Body of pancreas (tissue), 4 donors: ENCODE measurements at regions not wholly inside any gene's neighbourhood (a gene's known extent, or its start where the extent isn't known, plus 50 kb on each side); places are given as distances from the start of the nearest gene placed in this dataset.

ENCODE experiments used
- ATAC-seq: fragments of 150-250 bp; one replicate; pipeline ENCODE4 v1.9.1; 2016
- DNase-seq, 4 donors: peaks; one replicate each; pipeline ENCODE4 v3.0.0-alpha.2; 2019
- H3K27ac ChIP-seq, 4 donors: fragments of 200-600 bp; sonication (generic); 1 replicate in 3 of 4; 2 replicates in 1 of 4; pipeline versions ENCODE4 v1.5.1 to v1.6.1; 2016 to 2019; ENCODE audit warnings: mild to moderate bottlenecking in 1 of 4, mixed read lengths in 1 of 4, moderate library complexity in 1 of 4
- H3K27me3 ChIP-seq, 2 donors: fragments of 200-600 bp; sonication (generic); one replicate each; pipeline ENCODE4 v1.6.0; 2016; ENCODE audit warnings: mild to moderate bottlenecking in 1 of 2
- H3K36me3 ChIP-seq, 2 donors: fragments of 200-600 bp; sonication (generic); replicated peaks in 1 of 2; 2 replicates each; pipeline ENCODE4 v1.5.1; 2016; ENCODE audit warnings: low read depth in 2 of 2; ENCODE audit not compliant: insufficient read depth in 1 of 2
- H3K4me1 ChIP-seq: fragments of 200-600 bp; sonication (generic); one replicate; pipeline ENCODE4 v1.6.0; 2016
- H3K4me3 ChIP-seq, 2 donors: fragments of 200-600 bp; sonication (generic); 1 replicate in 1 of 2; 2 replicates in 1 of 2; pipeline ENCODE4 v1.5.1; 2016 to 2019
- H3K9me3 ChIP-seq, 3 donors: fragments of 200-600 bp; sonication (generic); 1 replicate in 2 of 3; 2 replicates in 1 of 3; pipeline ENCODE4 v1.5.1; 2016
- POLR2A ChIP-seq, 3 donors: fragments of 450-650 bp; IDR thresholded peaks; one replicate each; pipeline ENCODE4 v1.6.1; 2016; ENCODE audit warnings: antibody characterized with exemption in 3 of 3, mild to moderate bottlenecking in 2 of 3
- WGBS, 2 donors: methylation state at CpG; one replicate each; pipeline ENCODE4 v1.1.5; 2017; 5-methylcytosine and 5-hydroxymethylcytosine counted together
- intact Hi-C: fragments of 100-400 bp; cut with DNase I; formaldehyde crosslinking; loops from one replicate; pipeline ENCODE4 v1.15.1; 2023
- TF ChIP-seq, protein P1 (sequence below), 7 experiments: fragments of 450-650 bp in 4 of 7; fragments of 200-600 bp in 3 of 7; sonication (generic) in 3 of 7; IDR thresholded peaks; one replicate each; pipeline ENCODE4 v1.5.1; 2016 to 2019; ENCODE audit warnings: antibody characterized with exemption in 7 of 7

- no peak for ATAC-seq
These were observed 72.3 kb downstream of the VEGFA start for GRCh38 chr6:43842231-43842794.

DNA sequence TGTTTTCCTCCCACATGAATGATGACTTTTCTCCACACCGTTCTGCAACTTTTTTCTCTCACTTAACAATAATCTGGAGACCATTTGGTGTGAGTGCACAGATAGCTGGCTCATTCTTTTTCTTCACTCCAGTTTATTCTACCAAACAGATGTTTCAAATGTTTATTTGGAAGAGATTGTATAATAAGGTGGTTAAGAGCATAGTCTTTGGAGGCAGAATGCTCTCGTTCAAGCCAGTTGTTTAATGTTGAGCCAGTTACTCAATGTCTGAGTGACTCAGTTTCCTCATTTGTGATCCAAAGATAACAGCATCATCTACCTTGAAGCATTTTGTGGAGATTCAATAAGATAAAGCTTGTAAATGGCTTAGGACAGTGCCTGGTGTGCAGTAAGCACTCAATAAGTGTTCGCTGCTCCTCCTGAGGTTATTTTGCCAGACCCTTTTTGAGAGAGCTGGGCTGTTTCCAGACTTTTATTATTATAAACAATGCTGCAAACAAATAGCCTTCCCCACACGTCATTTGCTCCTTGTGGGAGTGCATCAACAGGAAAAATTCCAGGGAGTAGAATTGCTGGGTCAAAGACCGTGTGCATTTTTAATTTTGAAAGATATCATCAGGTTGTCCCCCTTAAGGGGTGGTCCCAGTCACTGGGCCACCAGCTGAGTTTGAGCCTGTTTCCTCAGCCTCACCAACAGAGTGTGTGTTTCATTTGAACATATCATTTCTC, 70.6 kb downstream of the VEGFA start:
- Histone ChIP-seq H3K27ac (peak overlapping the region in 3 of 4 donors; percentile 9 to 42 (median 27)), H3K36me3 (no peaks in the 10 kb centered on the region), H3K4me1 (peaks cover 40% of the 10 kb centered on the region), H3K9me3 (no peaks in the 10 kb centered on the region), H3K4me3 (no peak overlapping the region), H3K27me3 (no peaks in the 10 kb centered on the region)
- ATAC-seq (no peak), DNase-seq (no peak)
- TF ChIP-seq, protein P1, sequence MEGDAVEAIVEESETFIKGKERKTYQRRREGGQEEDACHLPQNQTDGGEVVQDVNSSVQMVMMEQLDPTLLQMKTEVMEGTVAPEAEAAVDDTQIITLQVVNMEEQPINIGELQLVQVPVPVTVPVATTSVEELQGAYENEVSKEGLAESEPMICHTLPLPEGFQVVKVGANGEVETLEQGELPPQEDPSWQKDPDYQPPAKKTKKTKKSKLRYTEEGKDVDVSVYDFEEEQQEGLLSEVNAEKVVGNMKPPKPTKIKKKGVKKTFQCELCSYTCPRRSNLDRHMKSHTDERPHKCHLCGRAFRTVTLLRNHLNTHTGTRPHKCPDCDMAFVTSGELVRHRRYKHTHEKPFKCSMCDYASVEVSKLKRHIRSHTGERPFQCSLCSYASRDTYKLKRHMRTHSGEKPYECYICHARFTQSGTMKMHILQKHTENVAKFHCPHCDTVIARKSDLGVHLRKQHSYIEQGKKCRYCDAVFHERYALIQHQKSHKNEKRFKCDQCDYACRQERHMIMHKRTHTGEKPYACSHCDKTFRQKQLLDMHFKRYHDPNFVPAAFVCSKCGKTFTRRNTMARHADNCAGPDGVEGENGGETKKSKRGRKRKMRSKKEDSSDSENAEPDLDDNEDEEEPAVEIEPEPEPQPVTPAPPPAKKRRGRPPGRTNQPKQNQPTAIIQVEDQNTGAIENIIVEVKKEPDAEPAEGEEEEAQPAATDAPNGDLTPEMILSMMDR (IDR thresholded peaks at IDR 0.05): no peak
- TF ChIP-seq POLR2A (IDR thresholded peaks at IDR 0.05): no peak
- 60 to 67% methylated on average over 5 of the region's 5 CpGs for WGBS, 2 donors
- intact Hi-C loops: loop anchor here (5.0 kb wide), 1 partner anchor 63 kb away; no protein-coding TSS in a partner anchor

More at GRCh38 chr6:43842231-43842794, 72.3 kb downstream of the VEGFA start:
- H3K27ac ChIP-seq: peak overlapping the region in 2 of 4 donors; percentile 34 to 42
- WGBS, 2 donors: 57 to 64% methylated on average over 10 of the region's 10 CpGs
- H3K9me3 ChIP-seq: no peaks in the 10 kb centered on the region
- no peaks in the 10 kb centered on the region for H3K36me3 ChIP-seq
- no peaks in the 10 kb centered on the region for H3K27me3 ChIP-seq
- no peak for DNase-seq
- no peak overlapping the region for H3K4me3 ChIP-seq
- H3K4me1 ChIP-seq: peaks cover 23% of the 10 kb centered on the region
- no peak for TF ChIP-seq POLR2A (IDR thresholded peaks at IDR 0.05)
- TF ChIP-seq, protein P1 (IDR thresholded peaks at IDR 0.05): no peak
- intact Hi-C loops: loop anchor here (5.0 kb wide), 1 partner anchor 65 kb away; no protein-coding TSS in a partner anchor

GRCh38 chr6:43838276-43839036, 68.4 kb downstream of the VEGFA start:
- intact Hi-C loops: no loop called here
- no peak overlapping the region for H3K4me3 ChIP-seq
- no peaks in the 10 kb centered on the region for H3K9me3 ChIP-seq
- 11 to 29% methylated on average over 4 to 9 of the region's 9 CpGs for WGBS, 2 donors
- H3K4me1 ChIP-seq: peaks cover 62% of the 10 kb centered on the region
- DNase-seq (peak; percentile 59 to 70 (median 67)), ATAC-seq (peak; percentile 67)
- H3K36me3 ChIP-seq: no peaks in the 10 kb centered on the region
- peak overlapping the region; percentile 41 to 59 (median 53) for H3K27ac ChIP-seq
- no peak for TF ChIP-seq POLR2A (IDR thresholded peaks at IDR 0.05)
- TF ChIP-seq, protein P1 (IDR thresholded peaks at IDR 0.05): peak; percentile 50 to 79 (median 68)
- no peaks in the 10 kb centered on the region for H3K27me3 ChIP-seq

DNA sequence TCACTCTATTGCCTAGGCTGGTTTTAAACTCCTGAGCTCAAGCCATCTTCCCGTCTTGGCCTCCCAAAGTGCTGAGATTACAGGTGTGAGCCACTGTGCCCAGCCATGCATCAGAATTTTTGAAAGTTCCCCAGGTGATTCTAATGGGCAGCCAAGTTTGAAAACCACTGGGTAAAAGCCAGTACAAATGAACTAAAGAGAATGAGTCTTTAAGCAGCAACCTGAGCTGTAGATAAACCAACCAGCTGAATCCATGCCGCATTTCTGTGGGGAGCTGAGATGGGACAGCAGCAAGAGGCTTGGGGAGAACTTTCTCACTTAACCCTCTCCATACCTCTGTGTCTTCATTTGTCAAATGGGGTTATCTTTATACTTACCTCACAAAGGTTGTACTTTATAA, 67.5 kb downstream of the VEGFA start:
- intact Hi-C loops: no loop called here
- Histone ChIP-seq H3K36me3 (no peaks in the 10 kb centered on the region), H3K27ac (peak overlapping the region in 2 of 4 donors; percentile 0 to 59), H3K9me3 (no peaks in the 10 kb centered on the region), H3K4me1 (peaks cover 71% of the 10 kb centered on the region), H3K4me3 (no peak overlapping the region), H3K27me3 (no peaks in the 10 kb centered on the region)
- ATAC-seq (no peak), DNase-seq (no peak)
- no peak for TF ChIP-seq POLR2A (IDR thresholded peaks at IDR 0.05)
- TF ChIP-seq, protein P1 (IDR thresholded peaks at IDR 0.05): no peak
- WGBS, 2 donors: 12 to 18% methylated on average over 1 to 2 of the region's 2 CpGs
